H9 (cell line): ENCODE measurements at regions not wholly inside any gene's neighbourhood (a gene's known extent, or its start where the extent isn't known, plus 50 kb on each side); places are given as distances from the start of the nearest gene placed in this dataset.

ENCODE experiments used
- DNase-seq: peaks from one replicate; pipeline ENCODE4 v3.0.0-alpha.2; 2017
- H2AFZ ChIP-seq: one replicate; pipeline ENCODE4 v1.6.1; 2013; ENCODE audit warnings: mild to moderate bottlenecking, low read length, control low read depth, moderate library complexity
- H2AK5ac ChIP-seq: 2 replicates; pipeline ENCODE4 v1.6.1; 2013; ENCODE audit warnings: low read length, control low read depth, mixed read lengths; ENCODE audit not compliant: insufficient read length
- H2BK120ac ChIP-seq: one replicate; pipeline ENCODE4 v1.6.1; 2013; ENCODE audit warnings: low read depth, mild to moderate bottlenecking, low read length, control low read depth, inconsistent platforms; ENCODE audit not compliant: poor library complexity, severe bottlenecking
- H2BK12ac ChIP-seq: 2 replicates; pipeline ENCODE4 v1.6.1; 2013; ENCODE audit warnings: low read length, control low read depth, mixed read lengths, low read depth; ENCODE audit not compliant: insufficient read length
- H2BK15ac ChIP-seq: 2 replicates; pipeline ENCODE4 v1.6.1; 2013; ENCODE audit warnings: low read depth, low read length, control low read depth
- H2BK20ac ChIP-seq: one replicate; pipeline ENCODE4 v1.6.1; 2013; ENCODE audit warnings: low read depth, mild to moderate bottlenecking, low read length, control low read depth, inconsistent platforms; ENCODE audit not compliant: poor library complexity, severe bottlenecking
- H2BK5ac ChIP-seq: 2 replicates; pipeline ENCODE4 v1.6.1; 2013; ENCODE audit warnings: low read length, control low read depth, mixed read lengths; ENCODE audit not compliant: insufficient read length
- H3K14ac ChIP-seq: 2 replicates; pipeline ENCODE4 v1.6.1; 2013; ENCODE audit warnings: low read length, control low read depth; ENCODE audit not compliant: insufficient read depth
- H3K18ac ChIP-seq: 2 replicates; pipeline ENCODE4 v1.6.1; 2013; ENCODE audit warnings: low read depth, mild to moderate bottlenecking, mixed read lengths, low read length, control low read depth; ENCODE audit not compliant: insufficient read length
- H3K23ac ChIP-seq: 2 replicates; pipeline ENCODE4 v1.6.1; 2013; ENCODE audit warnings: low read length, control low read depth, mixed read lengths, low read depth; ENCODE audit not compliant: insufficient read length
- H3K23me2 ChIP-seq: 2 replicates; pipeline ENCODE4 v1.6.1; 2013; ENCODE audit warnings: low read depth, mild to moderate bottlenecking, mixed read lengths, low read length, control low read depth; ENCODE audit not compliant: insufficient read length, poor library complexity, severe bottlenecking
- H3K27ac ChIP-seq: 2 replicates; pipeline ENCODE4 v1.5.1; 2013; ENCODE audit warnings: low read length, control low read depth, mixed read lengths, low read depth; ENCODE audit not compliant: insufficient read length
- H3K27me3 ChIP-seq: 2 replicates; pipeline ENCODE4 v1.6.1; 2013; ENCODE audit warnings: low read length, control low read depth, inconsistent platforms; ENCODE audit not compliant: insufficient read depth
- H3K4ac ChIP-seq: 2 replicates; pipeline ENCODE4 v1.6.1; 2013; ENCODE audit warnings: low read depth, mild to moderate bottlenecking, control low read depth, inconsistent platforms, low read length, moderate library complexity
- H3K4me1 ChIP-seq: 2 replicates; pipeline ENCODE4 v1.6.1; 2013; ENCODE audit warnings: low read length, control low read depth, inconsistent platforms; ENCODE audit not compliant: insufficient read depth
- H3K4me2 ChIP-seq: 2 replicates; pipeline ENCODE4 v1.6.1; 2013; ENCODE audit warnings: low read length, control low read depth, mixed read lengths; ENCODE audit not compliant: insufficient read length, insufficient read depth
- H3K56ac ChIP-seq: 2 replicates; pipeline ENCODE4 v1.6.1; 2013; ENCODE audit warnings: low read depth, mild to moderate bottlenecking, mixed read lengths, low read length, control low read depth; ENCODE audit not compliant: insufficient read length
- H3K79me1 ChIP-seq: 2 replicates; pipeline ENCODE4 v1.6.1; 2013; ENCODE audit warnings: low read depth, mild to moderate bottlenecking, moderate library complexity, low read length, control low read depth, inconsistent platforms; ENCODE audit not compliant: insufficient read depth, poor library complexity, severe bottlenecking
- H3K79me2 ChIP-seq: 2 replicates; pipeline ENCODE4 v1.6.1; 2013; ENCODE audit warnings: low read length, control low read depth, inconsistent platforms; ENCODE audit not compliant: insufficient read depth
- H3K9ac ChIP-seq: 2 replicates; pipeline ENCODE4 v1.6.1; 2013; ENCODE audit warnings: low read length, control low read depth, mixed read lengths; ENCODE audit not compliant: insufficient read length; ENCODE audit errors: extremely low read depth
- H3K9me3 ChIP-seq: one replicate; pipeline ENCODE4 v1.6.1; 2013; ENCODE audit warnings: low read depth, low read length, inconsistent platforms; ENCODE audit not compliant: control insufficient read depth
- H3T11ph ChIP-seq: one replicate; pipeline ENCODE4 v1.6.1; 2013; ENCODE audit warnings: mild to moderate bottlenecking, low read length, control low read depth, inconsistent platforms
- H4K20me1 ChIP-seq: one replicate; pipeline ENCODE4 v1.6.1; 2013; ENCODE audit not compliant: control insufficient read depth, insufficient read length, insufficient read depth
- H4K5ac ChIP-seq: 2 replicates; pipeline ENCODE4 v1.6.1; 2013; ENCODE audit warnings: low read depth, mild to moderate bottlenecking, mixed read lengths, low read length, control low read depth; ENCODE audit not compliant: insufficient read length
- H4K8ac ChIP-seq: replicated peaks from 2 replicates; pipeline ENCODE4 v1.6.1; 2013; ENCODE audit warnings: low read length, control low read depth, mixed read lengths, low read depth; ENCODE audit not compliant: insufficient read length
- H4K91ac ChIP-seq: 2 replicates; pipeline ENCODE4 v1.6.1; 2013; ENCODE audit warnings: low read depth, mild to moderate bottlenecking, moderate library complexity, mixed read lengths, low read length, control low read depth; ENCODE audit not compliant: insufficient read length
- H3K27ac Mint-ChIP-seq, 3 experiments: 2 replicates in 2 of 3; 3 replicates in 1 of 3; pipeline ENCODE4 v1.8.0; 2020 to 2021; ENCODE audit warnings: mixed read lengths in 3 of 3, mild to moderate bottlenecking in 1 of 3, moderate library complexity in 1 of 3
- H3K27me3 Mint-ChIP-seq: 2 replicates; pipeline ENCODE4 v1.8.0; 2021; ENCODE audit warnings: low read depth, mild to moderate bottlenecking, moderate library complexity, mixed read lengths
- H3K36me3 Mint-ChIP-seq, 3 experiments: 2 replicates in 2 of 3; 3 replicates in 1 of 3; pipeline ENCODE4 v1.8.0; 2020 to 2021; ENCODE audit warnings: low read depth in 3 of 3, mixed read lengths in 3 of 3; ENCODE audit not compliant: insufficient read depth in 1 of 3
- H3K4me1 Mint-ChIP-seq, 2 experiments: 2 replicates each; pipeline ENCODE4 v1.8.0; 2020; ENCODE audit warnings: mixed read lengths in 2 of 2
- H3K4me3 Mint-ChIP-seq, 2 experiments: 2 replicates in 1 of 2; 3 replicates in 1 of 2; pipeline ENCODE4 v1.8.0; 2020 to 2021; ENCODE audit warnings: mild to moderate bottlenecking in 2 of 2, mixed read lengths in 2 of 2, moderate library complexity in 1 of 2
- H3K9me3 Mint-ChIP-seq, 2 experiments: 2 replicates in 1 of 2; 3 replicates in 1 of 2; pipeline ENCODE4 v1.8.0; 2020; ENCODE audit warnings: mild to moderate bottlenecking in 2 of 2, mixed read lengths in 2 of 2, moderate library complexity in 1 of 2
- CTCF ChIP-seq: fragments of 200-600 bp; sonication (generic); conservative IDR thresholded peaks from 3 replicates; pipeline ENCODE4 v1.8.0; 2021; ENCODE audit warnings: antibody characterized with exemption, mild to moderate bottlenecking
- WGBS: extraction: QIAGEN DNeasy Blood & Tissue Kit; methylation state at CpG from one replicate; pipeline ENCODE4 v1.1.7; 2013; ENCODE audit warnings: missing lambda C conversion rate, low lambda C conversion rate, mixed read lengths; ENCODE audit not compliant: insufficient read length; ENCODE audit errors: extremely low coverage; 5-methylcytosine and 5-hydroxymethylcytosine counted together

GRCh38 chr2:117691595-117691994 lies 122.9 kb upstream of the DDX18 start:
- no peak for TF ChIP-seq CTCF
- H3K18ac ChIP-seq, result no peak overlapping the region
- H3K79me1 ChIP-seq, result no peaks in the 10 kb centered on the region
- H3K23me2 ChIP-seq, result no peaks in the 10 kb centered on the region
- H3K56ac ChIP-seq, result no peak overlapping the region
- H3K27ac Mint-ChIP-seq, result peak overlapping the region in 1 of 3 experiments; percentile 5; a peak in 1 of 7 replicates
- H3K4ac ChIP-seq, result no peak overlapping the region
- peaks cover 7 to 8% of the 10 kb centered on the region in 2 experiments for H3K4me1 Mint-ChIP-seq
- no peaks in the 10 kb centered on the region for H3K9me3 Mint-ChIP-seq
- no peaks in the 10 kb centered on the region for H4K20me1 ChIP-seq
- H3K27ac ChIP-seq, result no peak overlapping the region
- no peak overlapping the region for H2AK5ac ChIP-seq
- WGBS, result no CpG with 5 or more reads among the region's 2 CpGs
- no peak overlapping the region for H2AFZ ChIP-seq
- H4K5ac ChIP-seq, result no peak overlapping the region
- no peaks in the 10 kb centered on the region for H3K27me3 ChIP-seq
- H3K9me3 ChIP-seq, result no peaks in the 10 kb centered on the region
- no peak overlapping the region for H3K4me2 ChIP-seq
- H3K4me3 Mint-ChIP-seq, result no peak overlapping the region
- no peaks in the 10 kb centered on the region for H3K79me2 ChIP-seq
- no peak overlapping the region for H4K8ac ChIP-seq
- no peaks in the 10 kb centered on the region for H3K4me1 ChIP-seq
- H2BK15ac ChIP-seq, result no peak overlapping the region
- H3K9ac ChIP-seq, result no peak overlapping the region
- no peak overlapping the region for H3T11ph ChIP-seq
- no peak for DNase-seq
- no peak overlapping the region for H3K14ac ChIP-seq
- H2BK5ac ChIP-seq, result no peak overlapping the region
- no peak overlapping the region for H3K23ac ChIP-seq
- H2BK20ac ChIP-seq, result no peak overlapping the region
- H4K91ac ChIP-seq, result no peak overlapping the region
- H3K27me3 Mint-ChIP-seq, result no peaks in the 10 kb centered on the region
- H3K36me3 Mint-ChIP-seq, result no peaks in the 10 kb centered on the region
- no peak overlapping the region for H2BK12ac ChIP-seq
- H2BK120ac ChIP-seq, result no peak overlapping the region
